ENCODE measurements at regions not wholly inside any gene's neighbourhood (a gene's known extent, or its start where the extent isn't known, plus 50 kb on each side); places are given as distances from the start of the nearest gene placed in this dataset.

DNA sequence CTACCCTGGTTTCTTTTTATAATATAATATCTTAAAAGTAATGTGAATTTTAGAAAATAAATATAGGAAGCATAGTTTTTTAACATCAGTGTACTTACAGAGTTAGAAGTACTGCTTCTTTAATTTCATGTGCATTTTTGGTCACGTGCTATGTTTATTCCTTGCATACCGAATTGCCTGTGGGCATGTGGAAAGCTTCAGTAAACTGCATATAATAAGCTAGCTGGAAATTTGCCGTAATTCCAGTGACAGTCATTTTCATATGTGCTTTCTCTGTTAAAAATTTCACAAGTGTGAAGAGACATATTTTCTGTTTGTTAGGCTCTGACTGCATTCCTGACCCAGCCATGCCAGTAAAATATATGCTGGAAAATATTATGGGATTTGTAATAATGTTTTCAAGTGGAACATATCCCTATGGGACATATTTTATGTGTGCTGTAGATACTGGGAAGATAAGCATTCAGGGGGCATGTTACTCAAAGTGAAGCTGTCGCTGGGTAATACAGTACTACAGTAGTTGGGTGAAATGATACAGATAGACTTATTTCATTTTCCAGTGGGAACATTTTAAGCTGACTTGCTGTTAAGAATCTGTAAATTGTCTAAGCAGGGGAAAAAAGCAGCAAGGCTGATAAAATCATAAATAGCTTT is 616.7 kb downstream of the FRK start:
- no peak for TF ChIP-seq EZH2 (IDR thresholded peaks at IDR 0.05; ENCODE audit: borderline replicate concordance, low read depth, low read length, poor library complexity, severe bottlenecking)
- TF ChIP-seq, protein P1, sequence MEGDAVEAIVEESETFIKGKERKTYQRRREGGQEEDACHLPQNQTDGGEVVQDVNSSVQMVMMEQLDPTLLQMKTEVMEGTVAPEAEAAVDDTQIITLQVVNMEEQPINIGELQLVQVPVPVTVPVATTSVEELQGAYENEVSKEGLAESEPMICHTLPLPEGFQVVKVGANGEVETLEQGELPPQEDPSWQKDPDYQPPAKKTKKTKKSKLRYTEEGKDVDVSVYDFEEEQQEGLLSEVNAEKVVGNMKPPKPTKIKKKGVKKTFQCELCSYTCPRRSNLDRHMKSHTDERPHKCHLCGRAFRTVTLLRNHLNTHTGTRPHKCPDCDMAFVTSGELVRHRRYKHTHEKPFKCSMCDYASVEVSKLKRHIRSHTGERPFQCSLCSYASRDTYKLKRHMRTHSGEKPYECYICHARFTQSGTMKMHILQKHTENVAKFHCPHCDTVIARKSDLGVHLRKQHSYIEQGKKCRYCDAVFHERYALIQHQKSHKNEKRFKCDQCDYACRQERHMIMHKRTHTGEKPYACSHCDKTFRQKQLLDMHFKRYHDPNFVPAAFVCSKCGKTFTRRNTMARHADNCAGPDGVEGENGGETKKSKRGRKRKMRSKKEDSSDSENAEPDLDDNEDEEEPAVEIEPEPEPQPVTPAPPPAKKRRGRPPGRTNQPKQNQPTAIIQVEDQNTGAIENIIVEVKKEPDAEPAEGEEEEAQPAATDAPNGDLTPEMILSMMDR (conservative IDR thresholded peaks at IDR 0.05; ENCODE audit: low read depth, low read length): no peak

All from A673 (cell line).